Fibroblast of lung (primary cell): ENCODE measurements at regions not wholly inside any gene's neighbourhood (a gene's known extent, or its start where the extent isn't known, plus 50 kb on each side); places are given as distances from the start of the nearest gene placed in this dataset.

ENCODE experiments used
- DNase-seq, 2 donors: peaks; one replicate each; pipeline versions ENCODE4 v3.0.0 to v3.0.0-alpha.2; 2010; ENCODE audit warnings: low read depth in 2 of 2
- H2AFZ ChIP-seq: 2 replicates; pipeline ENCODE4 v1.5.1; 2012; ENCODE audit warnings: low read length, control low read depth, inconsistent platforms
- H3K27ac ChIP-seq: 2 replicates; pipeline ENCODE4 v1.5.1; 2011; ENCODE audit warnings: low read length, control low read depth; ENCODE audit not compliant: insufficient read depth
- H3K27me3 ChIP-seq: 2 replicates; pipeline ENCODE4 v1.5.1; 2011; ENCODE audit warnings: mild to moderate bottlenecking, low read length; ENCODE audit not compliant: control insufficient read depth, insufficient read depth
- H3K36me3 ChIP-seq: 2 replicates; pipeline ENCODE4 v1.5.1; 2011; ENCODE audit warnings: low read length; ENCODE audit not compliant: control insufficient read depth, insufficient read depth
- H3K4me1 ChIP-seq: 2 replicates; pipeline ENCODE4 v1.5.1; 2011; ENCODE audit warnings: low read length; ENCODE audit not compliant: control insufficient read depth, insufficient read depth; ENCODE audit errors: extremely low read depth
- H3K4me2 ChIP-seq: 2 replicates; pipeline ENCODE4 v1.5.1; 2011; ENCODE audit warnings: low read length, control low read depth; ENCODE audit not compliant: insufficient read depth; ENCODE audit errors: extremely low read depth
- H3K4me3 ChIP-seq, 4 experiments: fragments of 200-600 bp in 1 of 4; sonication (generic) in 1 of 4; replicated peaks in 1 of 4; 2 replicates each; pipeline ENCODE4 v1.5.1; 2011 to 2016; ENCODE audit warnings: low read length in 4 of 4, low read depth in 3 of 4, mild to moderate bottlenecking in 3 of 4, control low read depth in 2 of 4, inconsistent platforms in 1 of 4, mixed read lengths in 1 of 4; ENCODE audit not compliant: insufficient read depth in 1 of 4; ENCODE audit errors: control extremely low read depth in 1 of 4
- H3K79me2 ChIP-seq: 2 replicates; pipeline ENCODE4 v1.5.1; 2012; ENCODE audit warnings: mild to moderate bottlenecking, low read length, inconsistent platforms; ENCODE audit not compliant: control insufficient read depth, insufficient read depth
- H3K9ac ChIP-seq: 2 replicates; pipeline ENCODE4 v1.5.1; 2011; ENCODE audit warnings: mild to moderate bottlenecking, low read length, control low read depth; ENCODE audit not compliant: insufficient read depth
- H3K9me3 ChIP-seq: 2 replicates; pipeline ENCODE4 v1.5.1; 2012; ENCODE audit warnings: low read depth, low read length; ENCODE audit not compliant: control insufficient read depth, insufficient read depth
- H4K20me1 ChIP-seq: 2 replicates; pipeline ENCODE4 v1.5.1; 2011; ENCODE audit warnings: low read length; ENCODE audit not compliant: control insufficient read depth, insufficient read depth; ENCODE audit errors: extremely low read depth
- EZH2 ChIP-seq: IDR thresholded peaks from 2 replicates; pipeline ENCODE4 v1.5.1; 2012; ENCODE audit warnings: low read length, control low read depth, mild to moderate bottlenecking; ENCODE audit errors: missing control alignments
- TF ChIP-seq, protein P1 (sequence below), 2 donors: IDR thresholded peaks in 1 of 2; conservative IDR thresholded peaks in 1 of 2; 1 replicate in 1 of 2; 2 replicates in 1 of 2; pipeline ENCODE4 v1.5.1; 2011 to 2012; ENCODE audit warnings: low read length in 2 of 2, control low read depth in 1 of 2, inconsistent platforms in 1 of 2, low read depth in 1 of 2, mild to moderate bottlenecking in 1 of 2

GRCh38 chr3:177552051-177552450 lies 354.8 kb upstream of the TBL1XR1 start:
- Histone ChIP-seq H3K4me2 (no peak overlapping the region), H3K9me3 (no peaks in the 10 kb centered on the region), H3K4me3 (no peak overlapping the region), H2AFZ (no peak overlapping the region), H3K36me3 (no peaks in the 10 kb centered on the region), H4K20me1 (no peaks in the 10 kb centered on the region), H3K27ac (no peak overlapping the region), H3K79me2 (no peaks in the 10 kb centered on the region), H3K4me1 (no peaks in the 10 kb centered on the region), H3K9ac (no peak overlapping the region), H3K27me3 (no peaks in the 10 kb centered on the region)
- TF ChIP-seq, protein P1, sequence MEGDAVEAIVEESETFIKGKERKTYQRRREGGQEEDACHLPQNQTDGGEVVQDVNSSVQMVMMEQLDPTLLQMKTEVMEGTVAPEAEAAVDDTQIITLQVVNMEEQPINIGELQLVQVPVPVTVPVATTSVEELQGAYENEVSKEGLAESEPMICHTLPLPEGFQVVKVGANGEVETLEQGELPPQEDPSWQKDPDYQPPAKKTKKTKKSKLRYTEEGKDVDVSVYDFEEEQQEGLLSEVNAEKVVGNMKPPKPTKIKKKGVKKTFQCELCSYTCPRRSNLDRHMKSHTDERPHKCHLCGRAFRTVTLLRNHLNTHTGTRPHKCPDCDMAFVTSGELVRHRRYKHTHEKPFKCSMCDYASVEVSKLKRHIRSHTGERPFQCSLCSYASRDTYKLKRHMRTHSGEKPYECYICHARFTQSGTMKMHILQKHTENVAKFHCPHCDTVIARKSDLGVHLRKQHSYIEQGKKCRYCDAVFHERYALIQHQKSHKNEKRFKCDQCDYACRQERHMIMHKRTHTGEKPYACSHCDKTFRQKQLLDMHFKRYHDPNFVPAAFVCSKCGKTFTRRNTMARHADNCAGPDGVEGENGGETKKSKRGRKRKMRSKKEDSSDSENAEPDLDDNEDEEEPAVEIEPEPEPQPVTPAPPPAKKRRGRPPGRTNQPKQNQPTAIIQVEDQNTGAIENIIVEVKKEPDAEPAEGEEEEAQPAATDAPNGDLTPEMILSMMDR (conservative IDR thresholded peaks at IDR 0.05 in 1 of 2, IDR thresholded peaks at IDR 0.05 in 1 of 2; ENCODE audit: low read depth in 1 of 2, low read length in 2 of 2), result no peak
- TF ChIP-seq EZH2, result no peak
- DNase-seq, result no peak

GRCh38 chr3:177553012-177553411 lies 355.7 kb upstream of the TBL1XR1 start:
- no peak for TF ChIP-seq EZH2
- TF ChIP-seq, protein P1 (conservative IDR thresholded peaks at IDR 0.05 in 1 of 2, IDR thresholded peaks at IDR 0.05 in 1 of 2; ENCODE audit: low read depth in 1 of 2, low read length in 2 of 2), result no peak
- no peak overlapping the region for H3K4me3 ChIP-seq
- H3K36me3 ChIP-seq, result no peaks in the 10 kb centered on the region
- H2AFZ ChIP-seq, result no peak overlapping the region
- no peak for DNase-seq
- H3K79me2 ChIP-seq, result no peaks in the 10 kb centered on the region
- no peaks in the 10 kb centered on the region for H3K27me3 ChIP-seq
- no peak overlapping the region for H3K4me2 ChIP-seq
- no peaks in the 10 kb centered on the region for H4K20me1 ChIP-seq
- H3K27ac ChIP-seq, result no peak overlapping the region
- no peaks in the 10 kb centered on the region for H3K4me1 ChIP-seq
- H3K9ac ChIP-seq, result no peak overlapping the region
- H3K9me3 ChIP-seq, result no peaks in the 10 kb centered on the region

- Histone ChIP-seq H4K20me1 (no peaks in the 10 kb centered on the region), H3K27me3 (no peaks in the 10 kb centered on the region), H2AFZ (no peak overlapping the region)
These were observed 356.3 kb upstream of the TBL1XR1 start for GRCh38 chr3:177553579-177553978.

More at GRCh38 chr3:177553579-177553978, 356.3 kb upstream of the TBL1XR1 start:
- Histone ChIP-seq H3K36me3 (no peaks in the 10 kb centered on the region), H3K9me3 (no peaks in the 10 kb centered on the region), H3K79me2 (no peaks in the 10 kb centered on the region), H3K4me1 (no peaks in the 10 kb centered on the region), H3K27ac (no peak overlapping the region), H3K9ac (no peak overlapping the region), H3K4me3 (no peak overlapping the region), H3K4me2 (no peak overlapping the region)
- no peak for DNase-seq
- TF ChIP-seq, protein P1 (conservative IDR thresholded peaks at IDR 0.05 in 1 of 2, IDR thresholded peaks at IDR 0.05 in 1 of 2; ENCODE audit: low read depth in 1 of 2, low read length in 2 of 2), result no peak
- no peak for TF ChIP-seq EZH2
